ENCODE measurements at regions not wholly inside any gene's neighbourhood (a gene's known extent, or its start where the extent isn't known, plus 50 kb on each side); places are given as distances from the start of the nearest gene placed in this dataset.

GRCh38 chr10:14468023-14468441 lies 137.3 kb upstream of the FRMD4A start:
- DNase-seq: no peak
- Mint-ChIP-seq H3K4me1 (ENCODE audit: low read depth, unreplicated experiment) (no peaks in the 10 kb centered on the region), H3K27me3 (ENCODE audit: unreplicated experiment) (peaks cover 53% of the 10 kb centered on the region), H3K36me3 (ENCODE audit: insufficient read depth, unreplicated experiment) (no peaks in the 10 kb centered on the region), H3K27ac (ENCODE audit: unreplicated experiment) (no peak overlapping the region), H3K4me3 (ENCODE audit: low read depth, unreplicated experiment) (no peak overlapping the region), H3K9me3 (ENCODE audit: low read depth, unreplicated experiment) (no peaks in the 10 kb centered on the region)
- intact Hi-C loops (cut with micrococcal nuclease; ENCODE audit: unreplicated experiment): no loop called here
- no TSS peak for BruUV-seq (replicated peaks)
- CTCF ChIA-PET: no interaction called here
- TF ChIP-seq CTCF (IDR thresholded peaks at IDR 0.05; ENCODE audit: unreplicated experiment): no peak

DNA sequence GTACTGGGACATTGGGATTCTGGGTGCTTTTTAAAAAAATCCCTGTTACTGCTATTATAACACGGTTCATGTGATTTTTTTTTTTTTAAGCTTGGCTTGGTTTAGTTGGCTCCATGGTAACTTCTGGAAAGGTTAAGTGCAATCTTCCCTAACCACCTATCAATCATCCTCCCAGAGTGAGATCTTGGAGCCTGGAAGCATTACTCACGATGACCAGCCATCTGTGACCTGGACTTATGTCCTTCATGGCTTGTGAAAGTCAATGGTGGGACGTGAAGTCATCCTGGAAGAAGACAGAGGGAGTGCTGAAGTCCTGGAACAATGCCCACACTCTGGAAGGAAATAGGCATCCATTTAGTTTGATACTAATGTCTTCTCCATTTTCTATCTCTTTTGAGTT lies 135.5 kb upstream of the FRMD4A start:
- intact Hi-C loops (cut with micrococcal nuclease; ENCODE audit: unreplicated experiment): no loop called here
- H3K27ac Mint-ChIP-seq (ENCODE audit: unreplicated experiment): no peak overlapping the region
- no peaks in the 10 kb centered on the region for H3K36me3 Mint-ChIP-seq (ENCODE audit: insufficient read depth, unreplicated experiment)
- H3K4me1 Mint-ChIP-seq (ENCODE audit: low read depth, unreplicated experiment): no peaks in the 10 kb centered on the region
- BruUV-seq (replicated peaks): no TSS peak
- H3K4me3 Mint-ChIP-seq (ENCODE audit: low read depth, unreplicated experiment): no peak overlapping the region
- H3K27me3 Mint-ChIP-seq (ENCODE audit: unreplicated experiment): peaks cover 51% of the 10 kb centered on the region
- DNase-seq: no peak
- CTCF ChIA-PET: no interaction called here
- TF ChIP-seq CTCF (IDR thresholded peaks at IDR 0.05; ENCODE audit: unreplicated experiment): no peak
- no peaks in the 10 kb centered on the region for H3K9me3 Mint-ChIP-seq (ENCODE audit: low read depth, unreplicated experiment)

DNA sequence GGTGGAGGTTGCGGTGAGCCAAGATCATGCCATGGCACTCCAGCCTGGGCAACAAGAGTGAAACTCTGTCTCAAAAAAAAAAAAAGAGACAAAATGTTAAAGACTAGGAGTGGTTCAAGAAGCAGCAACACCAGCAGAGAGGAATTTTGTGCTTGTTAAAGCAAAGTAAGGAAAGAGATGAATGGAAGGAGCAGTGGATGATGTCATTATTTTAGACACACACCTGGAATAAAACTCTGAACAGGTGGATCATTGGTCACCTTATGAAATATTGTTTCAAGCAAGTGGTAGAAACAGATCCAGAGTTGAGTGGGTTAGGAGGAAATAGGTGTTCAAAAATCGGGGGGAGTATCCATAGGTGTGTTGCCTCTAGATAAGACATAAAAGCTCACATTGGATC lies 129.7 kb upstream of the FRMD4A start:
- H3K4me1 Mint-ChIP-seq (ENCODE audit: low read depth, unreplicated experiment): no peaks in the 10 kb centered on the region
- H3K36me3 Mint-ChIP-seq (ENCODE audit: insufficient read depth, unreplicated experiment): no peaks in the 10 kb centered on the region
- TF ChIP-seq CTCF (IDR thresholded peaks at IDR 0.05; ENCODE audit: unreplicated experiment): no peak
- DNase-seq: no peak
- H3K4me3 Mint-ChIP-seq (ENCODE audit: low read depth, unreplicated experiment): no peak overlapping the region
- H3K27me3 Mint-ChIP-seq (ENCODE audit: unreplicated experiment): peaks cover 49% of the 10 kb centered on the region
- CTCF ChIA-PET: no interaction called here
- intact Hi-C loops (cut with micrococcal nuclease; ENCODE audit: unreplicated experiment): no loop called here
- no peak overlapping the region for H3K27ac Mint-ChIP-seq (ENCODE audit: unreplicated experiment)
- no TSS peak for BruUV-seq (replicated peaks)
- H3K9me3 Mint-ChIP-seq (ENCODE audit: low read depth, unreplicated experiment): peaks cover 5% of the 10 kb centered on the region

DNA sequence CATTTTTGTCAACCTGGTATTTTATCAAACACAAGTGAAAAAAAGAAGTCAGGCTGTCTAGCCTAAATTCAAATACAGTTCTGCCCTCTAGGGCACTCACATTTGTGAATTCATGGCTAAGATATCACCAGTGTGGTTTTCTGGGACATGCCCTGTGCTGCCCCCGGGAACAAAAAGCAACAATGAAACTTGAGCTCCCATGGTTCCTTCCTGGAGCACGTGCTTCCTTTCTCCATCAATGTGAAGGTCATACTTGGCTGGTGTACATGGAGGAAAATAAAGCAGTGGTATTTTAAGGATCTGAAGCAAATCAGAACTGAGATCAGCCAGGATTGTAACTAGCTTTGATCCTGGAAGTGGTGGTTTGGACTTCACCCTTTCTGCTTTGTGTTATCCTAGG lies 128.9 kb upstream of the FRMD4A start:
- BruUV-seq (replicated peaks): no TSS peak
- TF ChIP-seq CTCF (IDR thresholded peaks at IDR 0.05; ENCODE audit: unreplicated experiment): no peak
- Mint-ChIP-seq H3K27me3 (ENCODE audit: unreplicated experiment) (peaks cover 49% of the 10 kb centered on the region), H3K9me3 (ENCODE audit: low read depth, unreplicated experiment) (peaks cover 5% of the 10 kb centered on the region), H3K27ac (ENCODE audit: unreplicated experiment) (no peak overlapping the region), H3K4me1 (ENCODE audit: low read depth, unreplicated experiment) (no peaks in the 10 kb centered on the region), H3K36me3 (ENCODE audit: insufficient read depth, unreplicated experiment) (no peaks in the 10 kb centered on the region), H3K4me3 (ENCODE audit: low read depth, unreplicated experiment) (no peak overlapping the region)
- CTCF ChIA-PET: no interaction called here
- no peak for DNase-seq
- intact Hi-C loops (cut with micrococcal nuclease; ENCODE audit: unreplicated experiment): no loop called here

DNA sequence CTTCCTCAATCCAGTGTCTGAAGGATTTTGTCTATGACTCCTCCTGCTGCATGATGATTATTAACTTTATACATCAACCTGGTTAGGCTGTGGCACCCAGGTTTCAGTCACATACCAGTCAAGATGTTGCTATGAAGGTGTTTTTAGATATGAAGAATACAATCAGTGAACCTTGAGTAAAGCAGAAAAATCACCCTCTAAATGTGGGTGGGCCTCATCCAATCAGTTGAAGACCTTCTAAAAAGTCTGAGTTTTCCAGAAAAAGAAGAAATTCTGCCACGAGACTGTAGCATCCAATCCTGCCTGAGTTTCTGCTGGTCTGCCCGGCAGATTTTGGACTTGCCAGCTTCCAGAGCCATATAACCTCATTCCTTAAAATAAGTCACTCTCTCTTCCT lies 126.1 kb upstream of the FRMD4A start:
- Mint-ChIP-seq H3K4me3 (ENCODE audit: low read depth, unreplicated experiment) (no peak overlapping the region), H3K36me3 (ENCODE audit: insufficient read depth, unreplicated experiment) (no peaks in the 10 kb centered on the region), H3K9me3 (ENCODE audit: low read depth, unreplicated experiment) (peaks cover 5% of the 10 kb centered on the region), H3K27me3 (ENCODE audit: unreplicated experiment) (peaks cover 42% of the 10 kb centered on the region), H3K27ac (ENCODE audit: unreplicated experiment) (no peak overlapping the region), H3K4me1 (ENCODE audit: low read depth, unreplicated experiment) (no peaks in the 10 kb centered on the region)
- TF ChIP-seq CTCF (IDR thresholded peaks at IDR 0.05; ENCODE audit: unreplicated experiment): no peak
- no peak for DNase-seq
- no TSS peak for BruUV-seq (replicated peaks)
- intact Hi-C loops (cut with micrococcal nuclease; ENCODE audit: unreplicated experiment): no loop called here
- CTCF ChIA-PET: interaction anchor here (0.6 kb wide), 1 partner anchor 12 kb away, joined by 3 read pairs; no protein-coding TSS in a partner anchor
